ENCODE measurements at regions not wholly inside any gene's neighbourhood (a gene's known extent, or its start where the extent isn't known, plus 50 kb on each side); places are given as distances from the start of the nearest gene placed in this dataset.

GRCh38 chr6:135759831-135760230 is 91.7 kb upstream of the PDE7B start:
- TF ChIP-seq CTCF (IDR thresholded peaks at IDR 0.05) (peak in 3 of 12 donors; percentile 20 to 28 (median 21)), POLR2A (IDR thresholded peaks at IDR 0.05) (no peak)

Measured in heart left ventricle (tissue), 13 donors.